IMR-90 (cell line): ENCODE measurements at regions not wholly inside any gene's neighbourhood (a gene's known extent, or its start where the extent isn't known, plus 50 kb on each side); places are given as distances from the start of the nearest gene placed in this dataset.

ENCODE experiments used
- ATAC-seq: fragments of 200-7000 bp; cut with Tn5 transposase; 2 replicates; pipeline ENCODE4 v1.9.1; 2020; ENCODE audit warnings: low read depth, mild to moderate bottlenecking, moderate library complexity
- BruUV-seq: library from RNA; stranded (reverse); fragments of 400-500 nt; replicated peaks from 2 replicates; lab custom pipeline; 2021; lab: Mats Ljungman, UMichigan
- CTCF ChIA-PET: fragments of 300-600 bp; formaldehyde crosslinking; extraction: SDS; loops from one replicate; lab custom pipeline; 2021; ENCODE audit warnings: antibody characterized with exemption; lab: Yijun Ruan, JAX
- POLR2A ChIA-PET: fragments of 300-600 bp; sonication (Branson Sonifier 250); formaldehyde crosslinking; loops from one replicate; lab custom pipeline; 2022; ENCODE audit warnings: antibody characterized with exemption; ENCODE audit not compliant: unreplicated experiment; lab: Charles Lee
- DNase-seq: peaks from one replicate; pipeline ENCODE4 v3.0.0; 2013
- H2AFZ ChIP-seq: replicated peaks from 2 replicates; pipeline ENCODE3; 2013; ENCODE audit warnings: low read length, mild to moderate bottlenecking; ENCODE audit not compliant: poor library complexity
- H2AK5ac ChIP-seq: 2 replicates; pipeline ENCODE4 v1.6.1; 2013; ENCODE audit warnings: low read depth, low read length, inconsistent platforms
- H2AK9ac ChIP-seq: replicated peaks from 2 replicates; pipeline ENCODE3; 2013; ENCODE audit warnings: mild to moderate bottlenecking, low read depth, low read length, moderate library complexity; ENCODE audit not compliant: poor library complexity
- H2BK120ac ChIP-seq: 2 replicates; pipeline ENCODE4 v1.6.1; 2013; ENCODE audit warnings: low read depth, low read length, inconsistent platforms
- H2BK15ac ChIP-seq: 3 replicates; pipeline ENCODE4 v1.6.1; 2013; ENCODE audit warnings: low read depth, low read length, inconsistent platforms
- H2BK20ac ChIP-seq: 2 replicates; pipeline ENCODE4 v1.6.1; 2013; ENCODE audit warnings: low read depth, mild to moderate bottlenecking, inconsistent platforms, low read length, moderate library complexity
- H2BK5ac ChIP-seq: 2 replicates; pipeline ENCODE4 v1.6.1; 2013; ENCODE audit warnings: mild to moderate bottlenecking, low read depth, low read length, inconsistent platforms; ENCODE audit not compliant: poor library complexity, severe bottlenecking
- H3K14ac ChIP-seq: replicated peaks from 2 replicates; pipeline ENCODE4 v1.6.1; 2013; ENCODE audit warnings: low read depth, low read length, inconsistent platforms
- H3K18ac ChIP-seq: 2 replicates; pipeline ENCODE4 v1.6.1; 2013; ENCODE audit warnings: low read depth, low read length, control low read depth
- H3K23ac ChIP-seq: 2 replicates; pipeline ENCODE4 v1.6.1; 2013; ENCODE audit warnings: low read depth, low read length, inconsistent platforms
- H3K27ac ChIP-seq: 2 replicates; pipeline ENCODE4 v1.5.1; 2013; ENCODE audit warnings: mild to moderate bottlenecking, control low read depth, low read length; ENCODE audit not compliant: insufficient read depth
- H3K27me3 ChIP-seq: 2 replicates; pipeline ENCODE4 v1.6.1; 2013; ENCODE audit warnings: low read length; ENCODE audit not compliant: control insufficient read depth, insufficient read depth
- H3K36me3 ChIP-seq: 2 replicates; pipeline ENCODE4 v1.6.1; 2013; ENCODE audit warnings: low read length, mixed read lengths; ENCODE audit not compliant: control insufficient read depth, insufficient read depth
- H3K4ac ChIP-seq: 2 replicates; pipeline ENCODE4 v1.6.1; 2013; ENCODE audit warnings: low read depth, low read length, inconsistent platforms
- H3K4me1 ChIP-seq: 2 replicates; pipeline ENCODE4 v1.6.1; 2013; ENCODE audit warnings: low read length, mixed read lengths; ENCODE audit not compliant: control insufficient read depth, insufficient read depth
- H3K4me2 ChIP-seq: 2 replicates; pipeline ENCODE4 v1.6.1; 2013; ENCODE audit warnings: low read depth, mild to moderate bottlenecking, control low read depth, low read length, moderate library complexity
- H3K4me3 ChIP-seq: 2 replicates; pipeline ENCODE4 v1.5.1; 2013; ENCODE audit warnings: low read depth, mild to moderate bottlenecking, control low read depth, low read length, moderate library complexity; ENCODE audit not compliant: insufficient read depth
- H3K56ac ChIP-seq: 2 replicates; pipeline ENCODE4 v1.6.1; 2013; ENCODE audit warnings: low read length, inconsistent platforms; ENCODE audit not compliant: insufficient read depth; ENCODE audit errors: extremely low read depth
- H3K79me1 ChIP-seq, 2 experiments: 2 replicates each; pipeline ENCODE4 v1.6.1; 2013; ENCODE audit warnings: low read length in 2 of 2, inconsistent platforms in 1 of 2, low read depth in 1 of 2
- H3K9ac ChIP-seq: 2 replicates; pipeline ENCODE4 v1.6.1; 2013; ENCODE audit warnings: low read depth, low read length, control low read depth
- H3K9me1 ChIP-seq: 2 replicates; pipeline ENCODE4 v1.6.1; 2013; ENCODE audit warnings: low read length, inconsistent platforms; ENCODE audit not compliant: insufficient read depth
- H3K9me3 ChIP-seq: 2 replicates; pipeline ENCODE4 v1.6.1; 2013; ENCODE audit warnings: low read length; ENCODE audit not compliant: control insufficient read depth, insufficient read depth
- H4K20me1 ChIP-seq: 2 replicates; pipeline ENCODE4 v1.6.1; 2013; ENCODE audit warnings: low read length, inconsistent platforms; ENCODE audit not compliant: insufficient read depth
- H4K5ac ChIP-seq: 2 replicates; pipeline ENCODE4 v1.6.1; 2013; ENCODE audit warnings: mild to moderate bottlenecking, low read depth, low read length, control low read depth
- H4K8ac ChIP-seq, 2 experiments: 2 replicates each; pipeline ENCODE4 v1.6.1; 2013; ENCODE audit warnings: low read depth in 2 of 2, low read length in 2 of 2, control low read depth in 1 of 2, inconsistent platforms in 1 of 2
- H4K91ac ChIP-seq: 2 replicates; pipeline ENCODE4 v1.6.1; 2013; ENCODE audit warnings: low read depth, low read length, inconsistent platforms; ENCODE audit not compliant: insufficient read depth
- CHD1 ChIP-seq: IDR thresholded peaks from 2 replicates; pipeline ENCODE4 v1.6.1; 2012; ENCODE audit warnings: low read depth, low read length, improper control_type of control experiment
- CTCF ChIP-seq: conservative IDR thresholded peaks from 2 replicates; pipeline ENCODE4 v1.5.1; 2012; ENCODE audit warnings: mild to moderate bottlenecking, low read depth, low read length, improper control_type of control experiment
- ELK1 ChIP-seq: fragments of 150-350 bp; IDR thresholded peaks from 2 replicates; pipeline ENCODE4 v1.6.1; 2016; ENCODE audit warnings: low read depth, mild to moderate bottlenecking, low read length, moderate library complexity, borderline replicate concordance
- MAFK ChIP-seq: IDR thresholded peaks from 2 replicates; pipeline ENCODE4 v1.6.1; 2012; ENCODE audit warnings: low read depth, low read length, improper control_type of control experiment
- MAZ ChIP-seq: IDR thresholded peaks from 2 replicates; pipeline ENCODE4 v1.6.1; 2012; ENCODE audit warnings: low read depth, mild to moderate bottlenecking, low read length, improper control_type of control experiment, moderate library complexity, borderline replicate concordance
- MXI1 ChIP-seq: IDR thresholded peaks from 2 replicates; pipeline ENCODE4 v1.6.1; 2012; ENCODE audit warnings: low read depth, mild to moderate bottlenecking, low read length, moderate library complexity, borderline replicate concordance
- NFE2L2 ChIP-seq: fragments of 150-350 bp; IDR thresholded peaks from 2 replicates; pipeline ENCODE4 v1.6.1; 2016; ENCODE audit warnings: low read depth, mild to moderate bottlenecking, low read length
- POLR2A ChIP-seq: IDR thresholded peaks from 2 replicates; pipeline ENCODE4 v1.6.1; 2012; ENCODE audit warnings: mild to moderate bottlenecking, low read depth, low read length
- RAD21 ChIP-seq: IDR thresholded peaks from 2 replicates; pipeline ENCODE4 v1.6.1; 2012; ENCODE audit warnings: low read length, improper control_type of control experiment
- RCOR1 ChIP-seq: IDR thresholded peaks from 2 replicates; pipeline ENCODE4 v1.6.1; 2012; ENCODE audit warnings: mild to moderate bottlenecking, low read length, improper control_type of control experiment; ENCODE audit not compliant: insufficient replicate concordance
- RFX5 ChIP-seq: IDR thresholded peaks from 2 replicates; pipeline ENCODE4 v1.8.0; 2012; ENCODE audit warnings: low read depth, mild to moderate bottlenecking, low read length, moderate library complexity
- SMC3 ChIP-seq: fragments of 150-350 bp; IDR thresholded peaks from 2 replicates; pipeline ENCODE4 v1.6.1; 2016; ENCODE audit warnings: low read depth, mild to moderate bottlenecking, antibody characterized with exemption, low read length, moderate library complexity
- USF2 ChIP-seq: fragments of 150-350 bp; IDR thresholded peaks from 2 replicates; pipeline ENCODE4 v1.6.1; 2017; ENCODE audit warnings: mild to moderate bottlenecking, antibody characterized with exemption, low read length, low read depth
- WGBS, 2 experiments: methylation state at CpG; one replicate each; pipeline versions ENCODE4 v1.1.5 to v1.1.7; 2013; ENCODE audit warnings: missing lambda C conversion rate in 2 of 2; ENCODE audit not compliant: insufficient read length in 1 of 2; ENCODE audit errors: extremely low coverage in 2 of 2; 5-methylcytosine and 5-hydroxymethylcytosine counted together
- dilution Hi-C: fragments of 300-500 bp; cut with HindIII; formaldehyde crosslinking; loops from one replicate; pipeline ENCODE4 v1.14.3; 2018; ENCODE audit warnings: low sequenced_read_pairs; ENCODE audit not compliant: unreplicated experiment
- in situ Hi-C: fragments of 300-500 bp; cut with MboI; formaldehyde crosslinking; loops from 3 replicates; pipeline ENCODE4 v1.14.3; 2019; ENCODE audit warnings: low sequenced_read_pairs, inconsistent platforms, mixed read lengths
- intact Hi-C: fragments of 100-400 bp; cut with micrococcal nuclease; formaldehyde crosslinking; loops from 2 replicates; pipeline ENCODE4 v1.10.0; 2022

- Histone ChIP-seq H3K56ac (no peak overlapping the region), H3K9me1 (no peaks in the 10 kb centered on the region), H4K91ac (no peak overlapping the region), H2BK20ac (no peak overlapping the region), H3K36me3 (no peaks in the 10 kb centered on the region), H4K8ac (no peak overlapping the region), H2BK120ac (no peak overlapping the region), H3K4ac (no peak overlapping the region), H3K23ac (no peak overlapping the region), H3K18ac (no peak overlapping the region), H3K4me1 (no peaks in the 10 kb centered on the region), H3K79me1 (no peaks in the 10 kb centered on the region), H3K27ac (no peak overlapping the region), H2AFZ (no peak overlapping the region), H3K9ac (no peak overlapping the region), H2AK5ac (no peak overlapping the region), H3K4me3 (no peak overlapping the region), H4K5ac (no peak overlapping the region), H3K14ac (no peak overlapping the region), H3K9me3 (no peaks in the 10 kb centered on the region), H2BK5ac (no peak overlapping the region), H4K20me1 (no peaks in the 10 kb centered on the region), H2AK9ac (no peak overlapping the region), H3K4me2 (no peak overlapping the region), H3K27me3 (no peaks in the 10 kb centered on the region), H2BK15ac (no peak overlapping the region)
- no peak for ATAC-seq
- DNase-seq = no peak
- ChIA-PET CTCF (no interaction called here), POLR2A (no interaction called here)
- WGBS, 2 experiments = no CpG with 5 or more reads among the region's 5 CpGs
- no TSS peak for BruUV-seq
- intact Hi-C loops (no loop called here), in situ Hi-C loops (no loop called here), dilution Hi-C loops (no loop called here)
- TF ChIP-seq CHD1 = no peak
- no peak for TF ChIP-seq MAFK
- no peak for TF ChIP-seq ELK1
- no peak for TF ChIP-seq RAD21
- no peak for TF ChIP-seq USF2
- TF ChIP-seq RCOR1 = no peak
- no peak for TF ChIP-seq POLR2A
- no peak for TF ChIP-seq MXI1
- TF ChIP-seq MAZ = no peak
- no peak for TF ChIP-seq RFX5
- TF ChIP-seq CTCF = no peak
- no peak for TF ChIP-seq SMC3
- TF ChIP-seq NFE2L2 = no peak
Measured at GRCh38 chr1:68974447-68974846, 477.6 kb upstream of the DEPDC1 start.
